ENCODE measurements at regions not wholly inside any gene's neighbourhood (a gene's known extent, or its start where the extent isn't known, plus 50 kb on each side); places are given as distances from the start of the nearest gene placed in this dataset.

DNA sequence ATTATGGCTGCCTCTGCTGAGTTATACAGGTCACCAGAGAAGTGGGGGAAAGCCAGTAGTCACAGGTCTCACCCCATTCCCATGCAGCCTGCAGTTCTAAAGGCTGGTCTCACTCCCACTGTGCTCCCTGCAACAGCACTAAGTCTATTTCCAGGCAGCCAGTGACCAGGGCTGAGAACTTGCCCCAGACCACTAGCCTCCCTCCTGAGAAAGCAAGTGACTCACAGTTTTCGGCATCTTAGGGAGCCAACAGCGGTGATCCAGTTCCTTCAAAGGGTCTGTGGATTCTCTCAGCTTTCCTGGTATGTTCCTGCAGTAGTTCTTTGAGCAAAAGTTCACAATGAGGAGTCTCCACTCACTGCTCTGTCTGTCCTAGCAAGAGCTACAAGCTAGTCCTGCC lies 329.6 kb upstream of the MAP2 start:
- Histone ChIP-seq H3K23me2 (ENCODE audit: low read depth, low read length) (no peaks in the 10 kb centered on the region), H2AFZ (ENCODE audit: low read length) (no peak overlapping the region), H2BK5ac (ENCODE audit: low read depth, low read length) (no peak overlapping the region), H4K91ac (replicated peaks; ENCODE audit: insufficient read length, low read length) (no peak overlapping the region), H3K56ac (replicated peaks; ENCODE audit: insufficient read length, low read depth, low read length) (no peak overlapping the region), H2BK15ac (ENCODE audit: low read length) (no peak overlapping the region), H4K20me1 (replicated peaks in 1 of 2; ENCODE audit: control insufficient read depth in 1 of 2, insufficient read depth in 2 of 2, low read length in 2 of 2) (no peaks in the 10 kb centered on the region), H3K14ac (ENCODE audit: insufficient read length) (no peak overlapping the region), H3K36me3 (ENCODE audit: control insufficient read depth in 2 of 4, insufficient read depth in 4 of 4, low read length in 3 of 4) (no peaks in the 10 kb centered on the region), H3K4ac (replicated peaks; ENCODE audit: insufficient read length, low read depth, low read length) (no peak overlapping the region), H2BK12ac (ENCODE audit: low read depth, low read length) (no peak overlapping the region), H3K9ac (replicated peaks in 1 of 4; ENCODE audit: extremely low read depth in 1 of 4, low read depth in 3 of 4, low read length in 3 of 4) (no peak overlapping the region), H3K79me1 (ENCODE audit: low read depth, low read length) (no peaks in the 10 kb centered on the region), H4K5ac (ENCODE audit: insufficient read length, low read depth, low read length) (no peak overlapping the region), H3K27ac (ENCODE audit: low read depth, low read length) (no peak overlapping the region), H3K27me3 (replicated peaks in 1 of 4; ENCODE audit: control insufficient read depth in 3 of 4, extremely low read depth in 1 of 4, insufficient read depth in 3 of 4, low read length in 3 of 4) (no peaks in the 10 kb centered on the region), H3K18ac (ENCODE audit: extremely low read depth, low read length) (no peak overlapping the region), H3K4me3 (ENCODE audit: extremely low read depth in 1 of 4, insufficient read depth in 2 of 4, low read depth in 3 of 4, low read length in 4 of 4) (no peak overlapping the region), H2BK20ac (ENCODE audit: low read length) (no peak overlapping the region), H2AK5ac (ENCODE audit: low read depth, low read length) (no peak overlapping the region), H3K79me2 (ENCODE audit: control insufficient read depth in 1 of 2, insufficient read depth in 2 of 2, low read length in 2 of 2) (no peaks in the 10 kb centered on the region), H3K4me2 (ENCODE audit: insufficient read depth in 1 of 2, low read depth in 2 of 2, low read length in 2 of 2) (no peak overlapping the region), H2BK120ac (replicated peaks; ENCODE audit: low read depth, low read length) (no peak overlapping the region), H4K8ac (ENCODE audit: extremely low read depth, insufficient read depth, low read length) (no peak overlapping the region), H3K23ac (ENCODE audit: insufficient read length) (no peak overlapping the region), H3K4me1 (replicated peaks in 1 of 4; ENCODE audit: control insufficient read depth in 3 of 4, insufficient read depth in 4 of 4, low read length in 3 of 4) (no peaks in the 10 kb centered on the region), H3K9me3 (ENCODE audit: insufficient read depth in 2 of 2, low read depth in 1 of 2, low read length in 1 of 2) (no peaks in the 10 kb centered on the region)
- DNase-seq (ENCODE audit: low read depth in 1 of 2, low spot score in 2 of 2) (no peak), FAIRE-seq (no peak)
- ChIA-PET POLR2A (ENCODE audit: partially characterized antibody) (interaction anchor here (1.4 kb wide), 1 partner anchor 211 kb away, joined by 5 read pairs; no protein-coding TSS in a partner anchor), CTCF (ENCODE audit: partially characterized antibody) (no interaction called here)
- WGBS, 2 experiments (ENCODE audit: extremely low coverage in 1 of 2, insufficient coverage in 1 of 2, insufficient read length in 1 of 2, insufficient replicate concordance in 2 of 2, low coverage in 1 of 2, low lambda C conversion rate in 2 of 2, missing lambda C conversion rate in 1 of 2): 100% methylated on average over 2 of the region's 2 CpGs; no CpG with 5 or more reads in 1 of the 2 experiments
- no peak for TF ChIP-seq EGR1 (IDR thresholded peaks at IDR 0.05; ENCODE audit: borderline replicate concordance, low read depth, low read length)
